NCI-H345 (cell line): ENCODE measurements at regions not wholly inside any gene's neighbourhood (a gene's known extent, or its start where the extent isn't known, plus 50 kb on each side); places are given as distances from the start of the nearest gene placed in this dataset.

Experiments used
- DNase-seq: peaks from one replicate; lab custom pipeline; 2025; lab: John Stamatoyannopoulos, UW

GRCh38 chr2:22238967-22239366, 1115.2 kb downstream of the TDRD15 start:
- no peak for DNase-seq

- DNase-seq: no peak
Observed at GRCh38 chr2:22247466-22247865, 1123.7 kb downstream of the TDRD15 start.

- DNase-seq: no peak
Observed at GRCh38 chr2:22248851-22249250, 1125.1 kb downstream of the TDRD15 start.

GRCh38 chr2:22253171-22253570, 1129.4 kb downstream of the TDRD15 start:
- peak; percentile 22 for DNase-seq

GRCh38 chr2:22261165-22261564, 1123.8 kb upstream of the KLHL29 start:
- no peak for DNase-seq

GRCh38 chr2:22270341-22270740, 1114.6 kb upstream of the KLHL29 start:
- DNase-seq: no peak

GRCh38 chr2:22273853-22274252, 1111.1 kb upstream of the KLHL29 start:
- no peak for DNase-seq

GRCh38 chr2:22274661-22275060, 1110.3 kb upstream of the KLHL29 start:
- no peak for DNase-seq

- DNase-seq: no peak
Observed at GRCh38 chr2:22276696-22277095, 1108.3 kb upstream of the KLHL29 start.

GRCh38 chr2:22279541-22279940, 1105.4 kb upstream of the KLHL29 start:
- DNase-seq: no peak

- peak; percentile 63 for DNase-seq
Observed at GRCh38 chr2:22281033-22281432, 1103.9 kb upstream of the KLHL29 start.

GRCh38 chr2:22282220-22282619, 1102.8 kb upstream of the KLHL29 start:
- no peak for DNase-seq

- no peak for DNase-seq
Observed at GRCh38 chr2:22282916-22283315, 1102.1 kb upstream of the KLHL29 start.

GRCh38 chr2:22283436-22283835, 1101.5 kb upstream of the KLHL29 start:
- DNase-seq: no peak

- no peak for DNase-seq
Observed at GRCh38 chr2:22290302-22290701, 1094.7 kb upstream of the KLHL29 start.

GRCh38 chr2:22290909-22291473, 1094.0 kb upstream of the KLHL29 start:
- no peak for DNase-seq

GRCh38 chr2:22301228-22301627, 1083.8 kb upstream of the KLHL29 start:
- DNase-seq: no peak

- no peak for DNase-seq
Observed at GRCh38 chr2:22326250-22326649, 1058.7 kb upstream of the KLHL29 start.

GRCh38 chr2:22329211-22330154, 1055.5 kb upstream of the KLHL29 start:
- DNase-seq: peak; percentile 77

- no peak for DNase-seq
Observed at GRCh38 chr2:22336414-22336813, 1048.6 kb upstream of the KLHL29 start.

- no peak for DNase-seq
Observed at GRCh38 chr2:22340716-22341115, 1044.3 kb upstream of the KLHL29 start.

- no peak for DNase-seq
Observed at GRCh38 chr2:22347306-22347705, 1037.7 kb upstream of the KLHL29 start.

GRCh38 chr2:22350621-22351020, 1034.4 kb upstream of the KLHL29 start:
- no peak for DNase-seq
